Left lung (tissue), 4 donors: ENCODE measurements at regions not wholly inside any gene's neighbourhood (a gene's known extent, or its start where the extent isn't known, plus 50 kb on each side); places are given as distances from the start of the nearest gene placed in this dataset.
"Not testable (repeated sequence)": the region's sequence is repeated elsewhere in the genome, so short reads cannot be mapped to it uniquely, and the experiment has no call there.

ENCODE experiments used
- ATAC-seq: fragments of 200-7000 bp; cut with Tn5 transposase; one replicate; pipeline ENCODE4 v1.9.1; 2020; ENCODE audit warnings: moderate library complexity
- DNase-seq, 4 donors: peaks; one replicate each; pipeline ENCODE4 v3.0.0-alpha.2; 2013 to 2020
- H3K27ac ChIP-seq, 2 donors: fragments of 200-600 bp; sonication (generic) in 1 of 2; one replicate each; pipeline versions ENCODE4 v1.5.0 to v1.8.0; 2020 to 2021
- H3K27me3 ChIP-seq, 2 donors: fragments of 200-600 bp; sonication (generic) in 1 of 2; one replicate each; pipeline versions ENCODE4 v1.5.0 to v1.8.0; 2020 to 2021
- H3K36me3 ChIP-seq, 2 donors: fragments of 200-600 bp; sonication (generic) in 1 of 2; one replicate each; pipeline versions ENCODE4 v1.5.0 to v1.8.0; 2020 to 2021
- H3K4me1 ChIP-seq, 2 donors: fragments of 200-600 bp; one replicate each; pipeline ENCODE4 v1.8.0; 2021
- H3K4me3 ChIP-seq, 2 donors: fragments of 200-600 bp; sonication (generic) in 1 of 2; one replicate each; pipeline versions ENCODE4 v1.5.0 to v1.8.0; 2020 to 2021; ENCODE audit warnings: mild to moderate bottlenecking in 1 of 2
- H3K9me3 ChIP-seq, 2 donors: fragments of 200-600 bp; sonication (generic) in 1 of 2; one replicate each; pipeline versions ENCODE4 v1.5.0 to v1.8.0; 2020 to 2021
- CTCF ChIP-seq, 2 donors: fragments of 200-600 bp; sonication (generic) in 1 of 2; IDR thresholded peaks; one replicate each; pipeline versions ENCODE4 v1.5.0 to v1.8.0; 2021; ENCODE audit warnings: antibody characterized with exemption in 2 of 2
- intact Hi-C, 2 donors: fragments of 100-400 bp; cut with DNase I; formaldehyde crosslinking; loops; one replicate each; pipeline versions ENCODE4 v1.11.2 to v1.14.2; 2022
- donor health status: DM: no; HTN: yes; CAD: no.
- donor health status: DM: no; HTN: no; CAD: no.

GRCh38 chr1:199821029-199821779, 206.3 kb upstream of the NR5A2 start:
- intact Hi-C loops = no loop called here
- Histone ChIP-seq H3K36me3 (no peaks in the 10 kb centered on the region), H3K9me3 (peaks cover 0 to 5% of the 10 kb centered on the region in 2 donors), H3K27ac (no peak overlapping the region), H3K4me1 (no peaks in the 10 kb centered on the region), H3K4me3 (no peak overlapping the region), H3K27me3 (no peaks in the 10 kb centered on the region)
- ATAC-seq = peak; percentile 84
- TF ChIP-seq CTCF (IDR thresholded peaks at IDR 0.05) = no peak
- DNase-seq = peak in 2 of 4 donors; percentile 44 to 58

- intact Hi-C loops = no loop called here
Observed at GRCh38 chr1:199832451-199832850, 195.1 kb upstream of the NR5A2 start.

GRCh38 chr1:199834711-199835110, 192.8 kb upstream of the NR5A2 start:
- TF ChIP-seq CTCF (IDR thresholded peaks at IDR 0.05) = no peak
- no peaks in the 10 kb centered on the region for H3K27me3 ChIP-seq
- H3K27ac ChIP-seq = no peak overlapping the region
- no peak overlapping the region for H3K4me3 ChIP-seq
- intact Hi-C loops = no loop called here
- H3K36me3 ChIP-seq = no peaks in the 10 kb centered on the region
- peaks cover 0 to 11% of the 10 kb centered on the region in 2 donors for H3K9me3 ChIP-seq
- no peaks in the 10 kb centered on the region for H3K4me1 ChIP-seq
- ATAC-seq (no peak), DNase-seq (no peak)

More at GRCh38 chr1:199832451-199832850, 195.1 kb upstream of the NR5A2 start:
- Histone ChIP-seq H3K27ac (no peak overlapping the region), H3K27me3 (no peaks in the 10 kb centered on the region), H3K9me3 (peaks cover 0 to 6% of the 10 kb centered on the region in 2 donors), H3K4me3 (no peak overlapping the region), H3K4me1 (no peaks in the 10 kb centered on the region), H3K36me3 (no peaks in the 10 kb centered on the region)
- TF ChIP-seq CTCF (IDR thresholded peaks at IDR 0.05) = no peak
- no peak for ATAC-seq
- DNase-seq = no peak

GRCh38 chr1:199836430-199836829, 191.1 kb upstream of the NR5A2 start:
- DNase-seq (no peak), ATAC-seq (no peak)
- no peaks in the 10 kb centered on the region for H3K27me3 ChIP-seq
- peaks cover 0 to 11% of the 10 kb centered on the region in 2 donors for H3K9me3 ChIP-seq
- intact Hi-C loops = no loop called here
- no peaks in the 10 kb centered on the region for H3K4me1 ChIP-seq
- no peaks in the 10 kb centered on the region for H3K36me3 ChIP-seq
- H3K4me3 ChIP-seq = no peak overlapping the region
- TF ChIP-seq CTCF (IDR thresholded peaks at IDR 0.05) = no peak
- H3K27ac ChIP-seq = no peak overlapping the region

GRCh38 chr1:199837321-199837720, 190.2 kb upstream of the NR5A2 start:
- ATAC-seq = no peak
- no peaks in the 10 kb centered on the region for H3K36me3 ChIP-seq

GRCh38 chr1:199839608-199840007, 187.9 kb upstream of the NR5A2 start:
- ATAC-seq, H3K27me3 ChIP-seq, H3K4me1 ChIP-seq, H3K36me3 ChIP-seq, H3K27ac ChIP-seq, DNase-seq, H3K4me3 ChIP-seq, intact Hi-C loops: not testable (repeated sequence)
- peaks cover 0 to 11% of the 10 kb centered on the region in 2 donors for H3K9me3 ChIP-seq

More at GRCh38 chr1:199837321-199837720, 190.2 kb upstream of the NR5A2 start:
- no peak for TF ChIP-seq CTCF (IDR thresholded peaks at IDR 0.05)
- peaks cover 0 to 11% of the 10 kb centered on the region in 2 donors for H3K9me3 ChIP-seq
- no peak overlapping the region for H3K4me3 ChIP-seq
- DNase-seq = no peak
- H3K27ac ChIP-seq = no peak overlapping the region
- H3K27me3 ChIP-seq = no peaks in the 10 kb centered on the region
- H3K4me1 ChIP-seq = no peaks in the 10 kb centered on the region
- intact Hi-C loops = no loop called here

- H3K4me1 ChIP-seq, H3K27me3 ChIP-seq: not testable (repeated sequence)
Observed at GRCh38 chr1:199843096-199843495, 184.4 kb upstream of the NR5A2 start.

More at GRCh38 chr1:199843096-199843495, 184.4 kb upstream of the NR5A2 start:
- ATAC-seq, intact Hi-C loops, H3K27ac ChIP-seq, H3K36me3 ChIP-seq, H3K9me3 ChIP-seq, H3K4me3 ChIP-seq, DNase-seq: not testable (repeated sequence)
